GM23248 (cell line): ENCODE measurements at regions not wholly inside any gene's neighbourhood (a gene's known extent, or its start where the extent isn't known, plus 50 kb on each side); places are given as distances from the start of the nearest gene placed in this dataset.
A peak's percentile ranks its signal among the peaks of the same experiment; 100 is the strongest.

ENCODE experiments used
- DNase-seq: peaks from one replicate; pipeline ENCODE4 v3.0.0-alpha.2; 2015
- H2AFZ ChIP-seq: fragments of 200-600 bp; sonication (generic); 2 replicates; pipeline ENCODE4 v1.6.1; 2016; ENCODE audit warnings: antibody characterized with exemption
- H3F3A ChIP-seq: fragments of 200-600 bp; sonication (generic); 2 replicates; pipeline ENCODE4 v1.6.1; 2016; ENCODE audit warnings: mild to moderate bottlenecking, antibody characterized with exemption, mixed run types; ENCODE audit not compliant: insufficient read depth
- H3K27ac ChIP-seq: fragments of 200-600 bp; sonication (generic); 2 replicates; pipeline ENCODE4 v1.5.1; 2016; ENCODE audit warnings: mild to moderate bottlenecking
- H3K27me3 ChIP-seq: fragments of 200-600 bp; sonication (generic); replicated peaks from 2 replicates; pipeline ENCODE4 v1.6.1; 2016; ENCODE audit warnings: mild to moderate bottlenecking; ENCODE audit not compliant: insufficient read depth
- H3K36me3 ChIP-seq: fragments of 200-600 bp; sonication (generic); 2 replicates; pipeline ENCODE4 v1.6.1; 2016; ENCODE audit warnings: low read depth, mild to moderate bottlenecking
- H3K4me1 ChIP-seq: fragments of 200-600 bp; sonication (generic); 2 replicates; pipeline ENCODE4 v1.6.1; 2016; ENCODE audit warnings: mild to moderate bottlenecking; ENCODE audit not compliant: insufficient read depth
- H3K4me2 ChIP-seq: fragments of 200-600 bp; sonication (generic); one replicate; pipeline ENCODE4 v1.6.1; 2016; ENCODE audit warnings: mild to moderate bottlenecking; ENCODE audit not compliant: unreplicated experiment
- H3K4me3 ChIP-seq: fragments of 200-600 bp; sonication (generic); 2 replicates; pipeline ENCODE4 v1.5.1; 2016; ENCODE audit warnings: mild to moderate bottlenecking
- H3K79me2 ChIP-seq: fragments of 200-600 bp; sonication (generic); 2 replicates; pipeline ENCODE4 v1.6.1; 2016; ENCODE audit warnings: mild to moderate bottlenecking; ENCODE audit not compliant: insufficient read depth
- H3K9ac ChIP-seq: fragments of 200-600 bp; sonication (generic); 2 replicates; pipeline ENCODE4 v1.6.1; 2016; ENCODE audit warnings: mild to moderate bottlenecking
- H3K9me2 ChIP-seq: fragments of 200-600 bp; sonication (generic); 2 replicates; pipeline ENCODE4 v1.6.1; 2016; ENCODE audit warnings: mixed run types, mild to moderate bottlenecking, moderate library complexity; ENCODE audit not compliant: insufficient read depth
- H3K9me3 ChIP-seq: fragments of 200-600 bp; sonication (generic); one replicate; pipeline ENCODE4 v1.6.1; 2017; ENCODE audit warnings: low read depth
- H4K20me1 ChIP-seq: fragments of 200-600 bp; sonication (generic); 2 replicates; pipeline ENCODE4 v1.6.0; 2016; ENCODE audit not compliant: insufficient read depth
- EZH2 ChIP-seq: fragments of 200-600 bp; sonication (generic); IDR thresholded peaks from 2 replicates; pipeline ENCODE4 v1.6.1; 2018; ENCODE audit warnings: antibody characterized with exemption, mild to moderate bottlenecking; ENCODE audit not compliant: insufficient read depth, poor library complexity, severe bottlenecking
- EZH2phosphoT487 ChIP-seq: fragments of 200-600 bp; sonication (generic); IDR thresholded peaks from 2 replicates; pipeline ENCODE4 v1.6.1; 2018; ENCODE audit warnings: antibody characterized with exemption, moderate library complexity, mild to moderate bottlenecking, low read depth; ENCODE audit not compliant: insufficient read depth
- WGBS, 2 experiments: methylation state at CpG; one replicate each; pipeline ENCODE4 v1.1.6; 2015 to 2017; ENCODE audit warnings: low lambda C conversion rate in 2 of 2, low coverage in 1 of 2; ENCODE audit errors: missing lambda C conversion rate in 2 of 2; 5-methylcytosine and 5-hydroxymethylcytosine counted together
- in situ Hi-C: fragments of 300-500 bp; cut with MboI; formaldehyde crosslinking; loops from 2 replicates; pipeline ENCODE4 v1.15.0; 2020

DNA sequence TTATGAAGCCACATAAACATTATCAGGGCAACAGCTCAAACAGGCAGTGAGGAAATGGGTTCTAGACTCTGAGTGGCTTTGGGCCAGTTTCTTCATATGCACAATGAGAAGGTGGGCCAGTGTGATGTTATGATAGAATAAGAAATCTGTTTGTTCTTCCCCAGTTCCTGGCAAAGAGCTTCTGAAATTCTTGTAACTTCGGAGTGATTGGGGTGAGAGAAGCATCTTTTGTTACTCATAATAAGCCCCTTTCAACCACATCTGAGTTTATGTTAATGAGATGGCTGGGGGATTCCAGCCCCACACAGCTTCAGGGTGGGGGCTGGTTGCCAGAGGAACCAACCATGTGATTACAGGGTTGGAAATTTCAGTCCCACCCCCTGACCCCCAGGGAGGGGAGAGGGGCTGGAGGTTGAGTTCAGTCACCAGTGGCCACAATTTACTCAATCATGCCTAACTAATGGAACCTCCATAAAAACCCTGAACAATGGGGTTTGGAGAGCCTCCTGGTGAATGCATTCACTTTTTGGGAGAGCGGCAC, 57.0 kb upstream of the FRMD4B start:
- Histone ChIP-seq H3F3A (no peaks in the 10 kb centered on the region), H3K4me1 (no peaks in the 10 kb centered on the region), H4K20me1 (no peaks in the 10 kb centered on the region), H3K9me3 (no peaks in the 10 kb centered on the region), H3K4me3 (no peak overlapping the region), H3K4me2 (no peak overlapping the region), H3K79me2 (no peaks in the 10 kb centered on the region), H3K9me2 (no peaks in the 10 kb centered on the region), H3K9ac (no peak overlapping the region), H2AFZ (no peak overlapping the region), H3K36me3 (no peaks in the 10 kb centered on the region), H3K27ac (no peak overlapping the region), H3K27me3 (no peaks in the 10 kb centered on the region; the same call in 1 of the 2 replicates)
- 93 to 95% methylated on average over 2 of the region's 2 CpGs for WGBS, 2 experiments
- DNase-seq: no peak
- no peak for TF ChIP-seq EZH2phosphoT487
- TF ChIP-seq EZH2: no peak
- in situ Hi-C loops: no loop called here

DNA sequence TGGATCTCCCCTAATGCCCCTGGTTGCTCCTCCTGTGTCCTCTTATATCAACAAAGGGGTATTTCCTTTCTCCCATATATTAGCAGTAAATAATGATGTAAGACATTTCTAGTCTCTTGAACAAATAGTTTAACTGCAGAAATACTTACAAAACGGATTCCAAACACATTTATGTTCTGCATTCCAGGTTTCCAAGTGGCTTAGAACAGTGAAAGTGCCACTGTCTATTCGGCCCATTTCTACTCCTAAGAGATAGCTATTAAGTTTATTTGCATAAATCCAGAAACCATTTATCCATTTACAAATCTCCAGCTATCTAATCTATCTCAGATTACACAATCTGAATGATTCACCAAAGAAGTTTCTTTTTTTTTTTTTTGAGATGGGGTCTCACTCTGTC, 55.8 kb upstream of the FRMD4B start:
- Histone ChIP-seq H3F3A (no peaks in the 10 kb centered on the region), H3K36me3 (no peaks in the 10 kb centered on the region), H3K9me3 (no peaks in the 10 kb centered on the region), H3K27me3 (no peaks in the 10 kb centered on the region; the same call in 1 of the 2 replicates), H3K79me2 (no peaks in the 10 kb centered on the region), H3K4me3 (no peak overlapping the region), H3K9ac (no peak overlapping the region), H3K27ac (no peak overlapping the region), H3K4me1 (no peaks in the 10 kb centered on the region), H3K9me2 (no peaks in the 10 kb centered on the region), H3K4me2 (no peak overlapping the region), H2AFZ (no peak overlapping the region), H4K20me1 (no peaks in the 10 kb centered on the region)
- TF ChIP-seq EZH2 (no peak), EZH2phosphoT487 (no peak)
- DNase-seq: no peak
- in situ Hi-C loops: no loop called here
- 53 to 71% methylated on average over 2 of the region's 2 CpGs for WGBS, 2 experiments

DNA sequence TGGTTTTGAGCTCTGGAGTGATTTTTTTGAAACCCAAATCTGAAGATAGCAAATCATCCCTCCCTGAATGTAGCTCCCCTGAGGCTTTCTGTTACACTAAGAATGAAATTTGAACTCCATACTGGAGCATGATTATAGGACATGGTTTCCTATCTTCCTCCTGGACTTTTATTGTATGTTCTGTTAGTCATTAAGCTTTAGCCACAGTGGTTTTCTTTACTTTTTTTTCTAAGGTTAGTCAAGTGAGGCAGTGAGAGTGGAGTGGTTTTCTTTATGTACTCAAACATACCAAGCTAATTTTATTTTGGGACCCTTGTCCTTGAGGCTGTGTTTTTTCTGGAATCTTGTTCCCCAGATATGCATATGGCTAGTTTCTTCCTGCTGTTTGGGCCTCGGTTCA, 55.2 kb upstream of the FRMD4B start:
- in situ Hi-C loops: no loop called here

DNA sequence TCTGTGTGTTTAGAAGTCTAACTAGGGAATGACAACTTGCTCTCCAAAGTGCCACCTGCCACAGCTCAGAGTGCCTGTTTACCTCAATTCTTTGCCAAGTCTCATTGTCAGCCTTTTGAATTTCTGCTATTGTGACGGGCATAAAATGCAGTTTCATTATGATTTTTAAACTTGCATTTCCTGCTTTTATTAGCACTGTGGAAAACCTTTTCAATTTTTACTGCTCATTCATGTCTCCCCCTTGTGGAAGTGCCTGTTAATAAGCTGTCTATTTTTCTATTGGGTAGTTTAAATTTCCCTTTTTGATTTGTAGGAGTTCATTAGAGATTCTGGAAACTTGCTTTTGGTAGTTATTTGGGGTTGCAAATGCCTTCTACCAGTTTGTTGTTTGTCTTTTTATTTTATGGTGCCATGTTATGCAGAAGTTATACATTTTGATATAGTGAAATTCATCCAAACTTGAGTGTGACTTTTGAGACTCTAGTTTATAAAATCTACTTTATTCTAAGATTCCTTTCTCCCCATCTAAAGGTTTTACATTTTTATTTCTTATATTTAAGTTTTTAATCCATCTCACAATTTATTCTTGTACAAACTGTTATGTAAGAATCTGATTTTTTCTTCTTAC, 53.9 kb upstream of the FRMD4B start:
- peak overlapping the region; percentile 33; the same call in 1 of the 2 replicates for H3K4me3 ChIP-seq
- H3K36me3 ChIP-seq: no peaks in the 10 kb centered on the region
- no peaks in the 10 kb centered on the region for H3K79me2 ChIP-seq
- H3F3A ChIP-seq: no peaks in the 10 kb centered on the region
- H3K27me3 ChIP-seq: no peaks in the 10 kb centered on the region; the same call in 1 of the 2 replicates
- H3K4me2 ChIP-seq: no peak overlapping the region
- in situ Hi-C loops: no loop called here
- H4K20me1 ChIP-seq: no peaks in the 10 kb centered on the region
- H3K9me2 ChIP-seq: no peaks in the 10 kb centered on the region
- TF ChIP-seq EZH2 (no peak), EZH2phosphoT487 (no peak)
- H3K9ac ChIP-seq: no peak overlapping the region
- H3K9me3 ChIP-seq: no peaks in the 10 kb centered on the region
- no peak overlapping the region for H3K27ac ChIP-seq
- WGBS, 2 experiments: 0% methylated on average over 1 of the region's 1 CpG
- H2AFZ ChIP-seq: peak overlapping the region; percentile 46
- DNase-seq: peak; percentile 62
- no peaks in the 10 kb centered on the region for H3K4me1 ChIP-seq

More for the DNA sequence above, 55.2 kb upstream of the FRMD4B start:
- Histone ChIP-seq H3K79me2 (no peaks in the 10 kb centered on the region), H3K4me2 (no peak overlapping the region), H3K36me3 (no peaks in the 10 kb centered on the region), H3K27me3 (no peaks in the 10 kb centered on the region; the same call in 1 of the 2 replicates), H2AFZ (no peak overlapping the region), H3K9me2 (no peaks in the 10 kb centered on the region), H3K4me3 (no peak overlapping the region), H3K9ac (no peak overlapping the region), H3K27ac (no peak overlapping the region), H3F3A (no peaks in the 10 kb centered on the region), H4K20me1 (no peaks in the 10 kb centered on the region), H3K4me1 (no peaks in the 10 kb centered on the region), H3K9me3 (no peaks in the 10 kb centered on the region)
- DNase-seq: no peak
- TF ChIP-seq EZH2 (no peak), EZH2phosphoT487 (no peak)
- WGBS, 2 experiments: 73 to 82% methylated on average over 1 of the region's 1 CpG
